Tibial artery (tissue), 4 donors: ENCODE measurements at regions not wholly inside any gene's neighbourhood (a gene's known extent, or its start where the extent isn't known, plus 50 kb on each side); places are given as distances from the start of the nearest gene placed in this dataset.

ENCODE experiments used
- DNase-seq, 2 donors: peaks; one replicate each; pipeline ENCODE4 v3.0.0-alpha.2; 2019
- H3K27ac ChIP-seq, 2 donors: fragments of 200-600 bp; sonication (generic) in 1 of 2; 1 replicate in 1 of 2; 2 replicates in 1 of 2; pipeline ENCODE4 v1.5.1; 2018 to 2019; ENCODE audit warnings: mild to moderate bottlenecking in 1 of 2
- H3K27me3 ChIP-seq, 2 donors: fragments of 200-600 bp; sonication (generic) in 1 of 2; one replicate each; pipeline versions ENCODE4 v1.5.1 to v1.6.0; 2016 to 2019
- H3K36me3 ChIP-seq, 3 donors: fragments of 200-600 bp; sonication (generic) in 2 of 3; one replicate each; pipeline ENCODE4 v1.5.1; 2016 to 2019; ENCODE audit warnings: mild to moderate bottlenecking in 2 of 3
- H3K4me1 ChIP-seq, 4 donors: fragments of 200-600 bp; sonication (generic) in 2 of 4; 1 replicate in 3 of 4; 2 replicates in 1 of 4; pipeline ENCODE4 v1.5.1; 2016 to 2019
- H3K4me3 ChIP-seq, 2 donors: fragments of 200-600 bp; sonication (generic) in 1 of 2; 1 replicate in 1 of 2; 2 replicates in 1 of 2; pipeline ENCODE4 v1.5.1; 2018 to 2019; ENCODE audit warnings: mild to moderate bottlenecking in 2 of 2
- H3K9me3 ChIP-seq, 3 donors: fragments of 200-600 bp; sonication (generic) in 1 of 3; one replicate each; pipeline ENCODE4 v1.5.1; 2016 to 2019
- CTCF ChIP-seq, 2 experiments: fragments of 200-600 bp in 1 of 2; fragments of 450-650 bp in 1 of 2; IDR thresholded peaks; one replicate each; pipeline ENCODE4 v1.5.1; 2017 to 2019; ENCODE audit warnings: antibody characterized with exemption in 2 of 2, mild to moderate bottlenecking in 1 of 2, moderate library complexity in 1 of 2
- intact Hi-C: fragments of 100-400 bp; cut with DNase I; formaldehyde crosslinking; loops from one replicate; pipeline ENCODE4 v1.15.0; 2023; ENCODE audit warnings: low total_unique reads

- intact Hi-C loops: no loop called here
- H3K27me3 ChIP-seq: no peaks in the 10 kb centered on the region
- H3K4me1 ChIP-seq: peaks cover 0 to 16% (median 8%) of the 10 kb centered on the region in 4 donors
- TF ChIP-seq CTCF (IDR thresholded peaks at IDR 0.05): no peak
- no peak for DNase-seq
- H3K4me3 ChIP-seq: no peak overlapping the region
- no peaks in the 10 kb centered on the region for H3K36me3 ChIP-seq
- no peaks in the 10 kb centered on the region for H3K9me3 ChIP-seq
- no peak overlapping the region for H3K27ac ChIP-seq
Observed at GRCh38 chr2:24432735-24433134, 58.3 kb upstream of the NCOA1 start.

- Histone ChIP-seq H3K9me3 (no peaks in the 10 kb centered on the region), H3K4me1 (peaks cover 0 to 17% (median 8%) of the 10 kb centered on the region in 4 donors), H3K36me3 (no peaks in the 10 kb centered on the region), H3K27me3 (no peaks in the 10 kb centered on the region), H3K4me3 (no peak overlapping the region), H3K27ac (no peak overlapping the region)
- TF ChIP-seq CTCF (IDR thresholded peaks at IDR 0.05): no peak
- no peak for DNase-seq
- intact Hi-C loops: no loop called here
Observed at GRCh38 chr2:24432121-24432520, 58.9 kb upstream of the NCOA1 start.

- no peak overlapping the region for H3K4me3 ChIP-seq
- H3K9me3 ChIP-seq: no peaks in the 10 kb centered on the region
- H3K4me1 ChIP-seq: peaks cover 0 to 5% (median 0%) of the 10 kb centered on the region in 4 donors
- no peak overlapping the region for H3K27ac ChIP-seq
- no peaks in the 10 kb centered on the region for H3K36me3 ChIP-seq
- TF ChIP-seq CTCF (IDR thresholded peaks at IDR 0.05): no peak
- H3K27me3 ChIP-seq: no peaks in the 10 kb centered on the region
- no peak for DNase-seq
- intact Hi-C loops: no loop called here
Observed at GRCh38 chr2:24429197-24430074, 61.6 kb upstream of the NCOA1 start.

DNA sequence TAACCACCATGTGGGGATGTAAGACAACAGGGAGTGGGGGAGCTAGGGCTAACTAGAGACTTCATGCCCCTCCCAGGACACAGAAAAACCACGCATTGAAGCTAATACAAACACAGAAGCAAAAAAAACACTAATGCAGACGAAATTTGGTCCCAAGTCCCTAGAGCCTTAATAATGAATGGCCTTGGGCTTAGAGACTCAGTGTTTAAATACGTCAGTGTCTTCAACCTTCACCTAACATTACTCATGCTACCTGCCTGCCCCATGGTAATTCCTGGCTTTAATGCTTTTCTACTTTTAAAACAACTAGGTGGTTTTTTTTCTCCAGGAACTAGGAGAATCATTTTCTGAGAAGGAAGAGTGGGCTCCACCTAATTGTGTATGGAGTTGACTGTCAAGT lies 64.1 kb upstream of the ITSN2 start:
- Histone ChIP-seq H3K27ac (no peak overlapping the region), H3K36me3 (no peaks in the 10 kb centered on the region), H3K4me3 (no peak overlapping the region), H3K9me3 (peaks cover 0 to 6% (median 6%) of the 10 kb centered on the region in 3 donors), H3K4me1 (peaks cover 0 to 5% (median 0%) of the 10 kb centered on the region in 4 donors), H3K27me3 (no peaks in the 10 kb centered on the region)
- intact Hi-C loops: no loop called here
- no peak for DNase-seq
- TF ChIP-seq CTCF (IDR thresholded peaks at IDR 0.05): no peak

DNA sequence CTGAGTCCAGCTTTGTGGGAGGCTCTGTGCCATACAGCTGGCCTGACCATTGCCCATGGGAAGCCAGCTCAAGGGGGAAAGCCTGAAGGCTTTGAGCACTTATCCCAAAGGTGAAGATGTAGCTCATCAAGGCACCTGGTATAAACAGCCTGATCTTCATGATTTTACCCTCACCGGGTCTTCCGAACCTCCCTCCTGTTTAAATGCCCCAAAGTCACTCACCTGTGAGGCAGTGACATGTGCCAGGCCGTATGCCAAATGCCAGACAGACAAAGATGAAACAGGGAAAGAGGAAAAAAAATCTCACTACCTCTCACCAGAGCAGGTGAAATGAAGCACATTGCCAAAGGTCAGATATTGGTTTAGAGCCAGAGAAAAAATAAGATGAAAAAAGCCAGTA lies 62.8 kb upstream of the ITSN2 start:
- no peak for DNase-seq
- no peaks in the 10 kb centered on the region for H3K27me3 ChIP-seq
- no peak overlapping the region for H3K4me3 ChIP-seq
- TF ChIP-seq CTCF (IDR thresholded peaks at IDR 0.05): no peak
- intact Hi-C loops: no loop called here
- H3K4me1 ChIP-seq: peaks cover 0 to 5% (median 0%) of the 10 kb centered on the region in 4 donors
- no peak overlapping the region for H3K27ac ChIP-seq
- H3K36me3 ChIP-seq: no peaks in the 10 kb centered on the region
- peaks cover 0 to 6% (median 6%) of the 10 kb centered on the region in 3 donors for H3K9me3 ChIP-seq
